ENCODE measurements at regions not wholly inside any gene's neighbourhood (a gene's known extent, or its start where the extent isn't known, plus 50 kb on each side); places are given as distances from the start of the nearest gene placed in this dataset.

DNA sequence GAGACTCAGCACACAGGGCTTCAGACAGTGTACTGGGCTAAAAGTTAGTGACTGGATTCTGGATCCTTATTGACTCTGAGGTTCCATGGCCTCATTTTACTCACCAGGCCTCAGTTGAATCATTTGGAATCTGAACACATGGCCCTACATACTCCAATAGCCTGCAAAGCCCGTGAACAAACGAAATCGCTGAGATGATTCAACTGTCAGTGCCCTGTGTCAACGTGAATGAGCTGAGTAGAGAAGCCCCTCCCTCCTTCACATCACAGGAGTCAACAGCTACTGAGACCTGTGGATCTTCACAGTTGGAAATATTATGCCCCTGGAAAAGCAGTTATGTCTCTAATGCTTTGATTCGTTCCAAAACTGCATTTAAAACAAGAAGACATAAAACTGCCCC is 429.3 kb downstream of the GADD45G start:
- TF ChIP-seq POLR2A (IDR thresholded peaks at IDR 0.05; ENCODE audit: low read length) (no peak), GATA1 (IDR thresholded peaks at IDR 0.05; ENCODE audit: low read depth, low read length) (no peak)
